ENCODE measurements at regions not wholly inside any gene's neighbourhood (a gene's known extent, or its start where the extent isn't known, plus 50 kb on each side); places are given as distances from the start of the nearest gene placed in this dataset.

DNA sequence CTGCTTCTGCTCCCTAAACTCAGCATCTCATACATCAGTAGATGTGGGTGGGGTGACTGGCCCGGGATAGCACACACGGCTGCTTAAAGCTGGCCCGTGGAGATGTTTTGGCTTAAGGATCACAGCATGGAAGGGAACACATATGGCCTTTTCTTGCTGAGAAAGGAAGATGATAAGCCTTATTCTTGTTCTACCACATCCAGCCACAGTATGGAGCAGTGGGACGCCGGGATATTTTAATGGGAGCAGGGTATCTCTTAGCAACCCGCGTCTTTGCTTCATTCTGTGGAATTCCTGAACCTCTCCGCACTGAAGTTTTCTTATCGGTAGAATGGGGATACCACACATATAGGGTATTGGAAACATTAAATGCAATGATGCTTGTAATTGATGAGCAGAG lies 94.1 kb upstream of the PROK2 start:
- no peak for TF ChIP-seq POLR2A (IDR thresholded peaks at IDR 0.05)
- TF ChIP-seq, protein P1, sequence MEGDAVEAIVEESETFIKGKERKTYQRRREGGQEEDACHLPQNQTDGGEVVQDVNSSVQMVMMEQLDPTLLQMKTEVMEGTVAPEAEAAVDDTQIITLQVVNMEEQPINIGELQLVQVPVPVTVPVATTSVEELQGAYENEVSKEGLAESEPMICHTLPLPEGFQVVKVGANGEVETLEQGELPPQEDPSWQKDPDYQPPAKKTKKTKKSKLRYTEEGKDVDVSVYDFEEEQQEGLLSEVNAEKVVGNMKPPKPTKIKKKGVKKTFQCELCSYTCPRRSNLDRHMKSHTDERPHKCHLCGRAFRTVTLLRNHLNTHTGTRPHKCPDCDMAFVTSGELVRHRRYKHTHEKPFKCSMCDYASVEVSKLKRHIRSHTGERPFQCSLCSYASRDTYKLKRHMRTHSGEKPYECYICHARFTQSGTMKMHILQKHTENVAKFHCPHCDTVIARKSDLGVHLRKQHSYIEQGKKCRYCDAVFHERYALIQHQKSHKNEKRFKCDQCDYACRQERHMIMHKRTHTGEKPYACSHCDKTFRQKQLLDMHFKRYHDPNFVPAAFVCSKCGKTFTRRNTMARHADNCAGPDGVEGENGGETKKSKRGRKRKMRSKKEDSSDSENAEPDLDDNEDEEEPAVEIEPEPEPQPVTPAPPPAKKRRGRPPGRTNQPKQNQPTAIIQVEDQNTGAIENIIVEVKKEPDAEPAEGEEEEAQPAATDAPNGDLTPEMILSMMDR (IDR thresholded peaks at IDR 0.05 in 4 of 5, conservative IDR thresholded peaks at IDR 0.05 in 1 of 5) = no peak

Measured in gastrocnemius medialis (tissue), 4 donors.